ENCODE measurements at regions not wholly inside any gene's neighbourhood (a gene's known extent, or its start where the extent isn't known, plus 50 kb on each side); places are given as distances from the start of the nearest gene placed in this dataset.

- no peak overlapping the region for H3K27ac ChIP-seq (ENCODE audit: low read length)
- TF ChIP-seq CTCF (IDR thresholded peaks at IDR 0.05; ENCODE audit: low read depth, low read length), result no peak
- TF ChIP-seq EZH2phosphoT487 (IDR thresholded peaks at IDR 0.05; ENCODE audit: low read depth), result no peak
- no peaks in the 10 kb centered on the region for H3K9me3 ChIP-seq (ENCODE audit: insufficient read depth, low read length)
- H2AFZ ChIP-seq (ENCODE audit: low read depth, low read length), result no peak overlapping the region
- H3K9ac ChIP-seq (ENCODE audit: low read length), result no peak overlapping the region
- no peak overlapping the region for H3K4me3 ChIP-seq (ENCODE audit: low read length)
- H3K36me3 ChIP-seq (replicated peaks; ENCODE audit: low read depth, low read length), result no peaks in the 10 kb centered on the region
- no peaks in the 10 kb centered on the region for H3K79me2 ChIP-seq (ENCODE audit: low read length)
- H3K4me1 ChIP-seq (ENCODE audit: low read length), result no peaks in the 10 kb centered on the region
- H3K4me2 ChIP-seq (ENCODE audit: low read length), result no peak overlapping the region
- no peaks in the 10 kb centered on the region for H3K27me3 ChIP-seq (ENCODE audit: low read depth, low read length)
- no peaks in the 10 kb centered on the region for H4K20me1 ChIP-seq (ENCODE audit: insufficient read depth, low read length)
These were observed 668.5 kb downstream of the TSN start for GRCh38 chr2:122423934-122424333.

DNA sequence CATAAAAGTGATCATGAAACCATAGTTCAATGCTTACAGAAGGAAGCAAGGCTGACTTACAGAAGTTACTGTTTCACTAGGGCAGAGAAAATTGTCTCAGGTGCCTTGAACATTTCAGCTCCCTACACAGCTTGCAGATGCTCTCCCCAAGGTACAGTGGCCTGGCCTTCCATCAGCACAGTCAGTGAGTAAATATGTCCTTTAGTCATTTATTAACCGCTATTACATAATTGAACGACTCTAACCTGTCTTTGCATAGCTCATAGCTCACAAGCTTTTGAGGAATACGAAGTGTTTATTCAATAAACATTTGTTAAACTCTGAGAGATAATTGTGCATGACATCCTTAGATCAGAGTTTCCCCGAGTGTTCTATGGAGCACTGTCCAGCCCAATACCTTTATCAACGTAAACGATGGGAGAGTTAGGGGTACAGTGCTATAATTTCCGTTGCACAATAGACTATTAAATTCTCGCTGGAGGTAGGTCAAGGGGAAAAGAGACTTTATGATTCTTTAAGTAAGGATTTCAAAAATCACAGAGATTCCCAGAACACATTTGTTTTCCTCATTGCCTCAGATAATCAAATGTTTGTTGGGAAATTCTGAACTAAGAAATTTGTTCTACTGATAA lies 677.8 kb downstream of the TSN start:
- H3K9ac ChIP-seq (ENCODE audit: low read length), result no peak overlapping the region
- peaks cover 15% of the 10 kb centered on the region for H3K4me1 ChIP-seq (ENCODE audit: low read length)
- TF ChIP-seq CTCF (IDR thresholded peaks at IDR 0.05; ENCODE audit: low read depth, low read length) (no peak), EZH2phosphoT487 (IDR thresholded peaks at IDR 0.05; ENCODE audit: low read depth) (no peak)
- H3K27me3 ChIP-seq (ENCODE audit: low read depth, low read length), result no peaks in the 10 kb centered on the region
- no peaks in the 10 kb centered on the region for H3K79me2 ChIP-seq (ENCODE audit: low read length)
- no peaks in the 10 kb centered on the region for H3K9me3 ChIP-seq (ENCODE audit: insufficient read depth, low read length)
- no peak overlapping the region for H3K27ac ChIP-seq (ENCODE audit: low read length)
- H3K36me3 ChIP-seq (replicated peaks; ENCODE audit: low read depth, low read length), result no peaks in the 10 kb centered on the region
- H3K4me3 ChIP-seq (ENCODE audit: low read length), result peak overlapping the region; percentile 34
- no peaks in the 10 kb centered on the region for H4K20me1 ChIP-seq (ENCODE audit: insufficient read depth, low read length)
- peak overlapping the region; percentile 61; the same call in 1 of the 2 replicates for H2AFZ ChIP-seq (ENCODE audit: low read depth, low read length)
- H3K4me2 ChIP-seq (ENCODE audit: low read length), result peak overlapping the region; percentile 71

GRCh38 chr2:122445003-122445402 lies 689.6 kb downstream of the TSN start:
- TF ChIP-seq CTCF (IDR thresholded peaks at IDR 0.05; ENCODE audit: low read depth, low read length), result no peak
- no peak for TF ChIP-seq EZH2phosphoT487 (IDR thresholded peaks at IDR 0.05; ENCODE audit: low read depth)
- Histone ChIP-seq H3K4me1 (ENCODE audit: low read length) (peaks cover 6% of the 10 kb centered on the region), H3K27ac (ENCODE audit: low read length) (no peak overlapping the region), H3K27me3 (ENCODE audit: low read depth, low read length) (no peaks in the 10 kb centered on the region), H4K20me1 (ENCODE audit: insufficient read depth, low read length) (no peaks in the 10 kb centered on the region), H3K9ac (ENCODE audit: low read length) (no peak overlapping the region), H3K4me3 (ENCODE audit: low read length) (no peak overlapping the region), H3K36me3 (replicated peaks; ENCODE audit: low read depth, low read length) (no peaks in the 10 kb centered on the region), H3K9me3 (ENCODE audit: insufficient read depth, low read length) (peaks cover 4% of the 10 kb centered on the region; the same call in 1 of the 2 replicates), H2AFZ (ENCODE audit: low read depth, low read length) (no peak overlapping the region), H3K4me2 (ENCODE audit: low read length) (no peak overlapping the region), H3K79me2 (ENCODE audit: low read length) (no peaks in the 10 kb centered on the region)

- Histone ChIP-seq H4K20me1 (ENCODE audit: insufficient read depth, low read length) (no peaks in the 10 kb centered on the region), H3K27me3 (ENCODE audit: low read depth, low read length) (no peaks in the 10 kb centered on the region), H3K4me1 (ENCODE audit: low read length) (peaks cover 10% of the 10 kb centered on the region), H3K27ac (ENCODE audit: low read length) (no peak overlapping the region), H3K36me3 (replicated peaks; ENCODE audit: low read depth, low read length) (no peaks in the 10 kb centered on the region), H3K9ac (ENCODE audit: low read length) (no peak overlapping the region), H2AFZ (ENCODE audit: low read depth, low read length) (no peak overlapping the region), H3K4me3 (ENCODE audit: low read length) (no peak overlapping the region), H3K79me2 (ENCODE audit: low read length) (no peaks in the 10 kb centered on the region), H3K9me3 (ENCODE audit: insufficient read depth, low read length) (peaks cover 4% of the 10 kb centered on the region; the same call in 1 of the 2 replicates), H3K4me2 (ENCODE audit: low read length) (no peak overlapping the region)
- TF ChIP-seq CTCF (IDR thresholded peaks at IDR 0.05; ENCODE audit: low read depth, low read length) (no peak), EZH2phosphoT487 (IDR thresholded peaks at IDR 0.05; ENCODE audit: low read depth) (no peak)
These were observed 691.3 kb downstream of the TSN start for GRCh38 chr2:122446761-122447160.

Data from OCI-LY3 (cell line).